ENCODE measurements at regions not wholly inside any gene's neighbourhood (a gene's known extent, or its start where the extent isn't known, plus 50 kb on each side); places are given as distances from the start of the nearest gene placed in this dataset.
"Not testable (repeated sequence)": the region's sequence is repeated elsewhere in the genome, so short reads cannot be mapped to it uniquely, and the experiment has no call there.

DNA sequence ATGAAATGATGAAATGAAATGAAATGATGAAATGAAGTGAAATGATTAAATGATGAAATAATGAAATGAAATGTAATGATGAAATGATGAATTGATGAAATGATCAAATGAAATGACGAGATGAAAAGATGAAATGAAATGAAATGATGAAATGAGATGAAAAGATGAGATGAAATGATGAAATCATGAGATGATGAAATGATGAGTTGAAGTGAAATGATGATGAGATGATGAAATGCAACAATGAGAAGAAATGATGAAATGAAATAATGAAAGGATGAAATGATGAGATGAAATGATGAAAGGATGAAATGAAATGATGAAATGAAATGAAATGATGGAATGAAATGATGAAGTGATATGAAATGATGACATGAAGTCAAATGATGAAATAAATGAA, 132.7 kb upstream of the TP53TG3D start:
- not testable (repeated sequence) for DNase-seq

DNA sequence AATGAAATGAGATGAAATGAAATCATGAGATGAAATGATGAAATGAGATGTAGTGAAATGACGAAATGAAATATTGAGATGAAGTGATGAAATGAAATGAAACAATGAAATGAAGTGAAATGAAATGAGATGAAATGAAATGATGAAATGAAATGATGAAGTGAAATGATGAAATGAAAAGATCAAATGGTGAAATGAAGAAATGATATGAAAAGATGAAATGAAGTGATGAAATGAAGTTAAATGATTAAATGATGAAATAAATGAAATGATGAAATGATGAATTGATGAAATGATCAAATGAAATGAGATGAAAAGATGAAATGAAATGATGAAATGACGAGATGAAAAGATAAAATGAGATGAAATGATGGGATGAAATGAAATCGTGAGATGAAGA, 132.3 kb upstream of the TP53TG3D start:
- DNase-seq, result not testable (repeated sequence)

DNA sequence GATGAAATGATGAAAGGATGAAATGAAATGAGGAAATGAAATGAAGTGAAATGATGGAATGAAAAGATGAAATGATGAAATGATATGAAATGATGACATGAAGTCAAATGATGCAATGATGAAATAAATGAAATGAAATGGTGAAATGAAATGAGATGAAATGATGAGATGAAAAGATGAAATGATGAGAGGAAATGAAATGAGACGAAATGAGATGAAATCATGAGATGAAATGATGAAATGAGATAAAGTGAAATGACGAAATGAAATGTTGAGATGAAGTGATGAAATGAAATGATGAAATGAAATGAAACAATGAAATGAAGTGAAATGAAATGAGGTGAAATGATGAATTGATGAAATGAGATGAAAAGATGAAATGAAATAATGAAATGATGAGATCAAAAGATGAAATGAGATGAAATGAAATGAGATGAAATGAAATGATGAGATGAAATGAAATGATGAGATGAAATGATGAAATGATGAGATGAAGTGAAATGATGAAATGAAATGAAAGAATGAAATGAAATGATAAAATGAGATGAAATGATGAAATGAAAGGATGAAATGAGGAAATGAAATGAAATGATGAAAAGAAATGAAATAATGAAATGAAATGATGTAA, 131.7 kb upstream of the TP53TG3D start:
- not testable (repeated sequence) for DNase-seq

DNA sequence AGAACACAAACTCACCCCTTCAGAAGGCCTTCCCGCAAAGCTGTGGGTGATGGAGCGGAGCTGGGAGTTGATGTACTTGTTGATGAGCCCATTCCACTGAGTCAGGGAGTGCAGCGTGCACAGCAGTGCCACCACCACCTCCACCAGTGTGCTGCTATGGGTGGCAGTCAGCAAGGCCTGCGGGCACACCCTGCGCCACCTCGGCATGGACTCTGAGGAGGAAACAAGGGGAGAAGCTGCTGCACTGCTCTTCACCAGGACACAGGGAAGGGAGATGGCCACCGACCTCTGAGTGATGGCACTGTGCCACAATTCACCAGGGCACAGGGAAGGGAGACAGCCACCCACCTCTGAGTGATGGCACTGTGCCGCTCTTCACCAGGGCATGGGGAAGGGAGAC, 100.7 kb upstream of the TP53TG3D start:
- DNase-seq, result not testable (repeated sequence)

DNA sequence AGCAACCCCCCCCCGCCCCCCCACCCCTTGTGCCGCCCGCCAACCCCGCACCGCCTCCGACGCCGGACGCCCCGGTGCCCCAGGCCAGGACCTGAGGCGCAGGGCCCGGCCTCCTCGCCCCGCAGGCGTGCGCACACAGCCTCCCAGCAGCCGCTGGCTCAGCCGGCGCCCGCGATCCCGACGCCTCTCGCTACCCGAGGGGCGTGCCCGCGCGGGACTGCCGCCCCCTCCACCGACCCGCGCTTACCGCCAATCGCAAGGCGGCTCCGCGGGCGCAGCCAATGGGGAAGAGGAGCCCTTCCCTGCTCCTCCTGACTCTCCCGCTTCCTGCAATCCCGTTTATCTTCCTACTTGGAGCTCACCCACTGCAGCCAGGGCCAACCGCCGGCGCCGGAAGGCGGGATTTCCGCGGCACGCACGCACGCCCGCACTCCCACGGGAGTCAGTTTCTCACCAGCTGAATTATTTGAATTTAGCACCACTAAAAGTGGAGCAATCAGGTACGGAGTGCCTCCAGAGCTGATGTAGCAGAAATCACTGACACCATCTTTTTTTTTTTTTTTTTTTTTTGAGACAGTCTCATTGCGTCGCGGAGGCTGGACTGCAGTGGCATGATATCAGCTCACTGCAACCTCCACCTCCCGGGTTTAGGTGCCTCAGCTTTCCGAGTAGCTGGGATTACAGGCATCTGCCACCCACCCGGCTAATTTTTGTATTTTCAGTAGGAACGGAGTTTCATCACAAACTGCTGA, 65.0 kb upstream of the TP53TG3D start:
- DNase-seq, result not testable (repeated sequence)

DNA sequence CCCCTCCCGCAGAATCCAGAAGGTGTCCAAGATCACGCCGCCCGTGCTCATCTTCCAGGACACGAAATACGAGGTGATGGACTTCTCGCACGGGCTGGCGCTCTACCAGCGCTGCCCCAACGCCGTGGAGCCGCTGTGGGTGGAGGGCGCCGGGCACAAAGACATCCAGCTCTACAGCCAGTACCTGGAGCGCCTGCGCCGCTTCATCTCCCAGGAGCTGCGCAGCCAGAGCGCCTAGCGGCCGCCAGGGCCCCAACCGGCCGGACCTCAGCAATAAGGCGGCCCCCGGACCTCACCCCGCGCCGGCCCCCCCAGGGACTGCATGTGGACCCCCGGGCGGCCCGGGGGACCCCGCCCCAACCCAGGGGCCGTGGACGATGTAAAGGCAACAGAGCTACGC, 50.5 kb upstream of the TP53TG3D start:
- DNase-seq, result not testable (repeated sequence)
